Right cardiac atrium (tissue), 5 donors: ENCODE measurements at regions not wholly inside any gene's neighbourhood (a gene's known extent, or its start where the extent isn't known, plus 50 kb on each side); places are given as distances from the start of the nearest gene placed in this dataset.

Experiments
- ATAC-seq, 2 donors: fragments of 200-7000 bp; cut with Tn5 transposase; one replicate each; pipeline versions ENCODE4 v1.8.0 to v1.9.1; 2020; ENCODE audit warnings: moderate library complexity in 2 of 2, mild to moderate bottlenecking in 1 of 2
- DNase-seq, 3 donors: peaks; one replicate each; pipeline ENCODE4 v3.0.0-alpha.2; 2020
- H3K27ac ChIP-seq: one replicate; pipeline ENCODE4 v1.5.1; 2013; ENCODE audit warnings: mild to moderate bottlenecking, low read length, control low read depth, moderate library complexity
- H3K27me3 ChIP-seq: one replicate; pipeline ENCODE4 v1.6.1; 2013; ENCODE audit not compliant: control insufficient read depth, insufficient read depth
- H3K4me1 ChIP-seq: one replicate; pipeline ENCODE4 v1.6.1; 2013; ENCODE audit warnings: low read length; ENCODE audit not compliant: control insufficient read depth, insufficient read depth
- H3K4me3 ChIP-seq: one replicate; pipeline ENCODE4 v1.5.1; 2013; ENCODE audit warnings: low read length, control low read depth
- H3K9me3 ChIP-seq: one replicate; pipeline ENCODE4 v1.6.1; 2013; ENCODE audit warnings: low read length; ENCODE audit not compliant: control insufficient read depth
- WGBS: extraction: QIAGEN DNeasy Blood & Tissue Kit; methylation state at CpG from one replicate; pipeline ENCODE4 v1.1.7; 2013; 5-methylcytosine and 5-hydroxymethylcytosine counted together
- intact Hi-C, 4 donors: fragments of 100-400 bp; cut with DNase I; formaldehyde crosslinking; loops; one replicate each; pipeline versions ENCODE4 v1.11.0 to v1.14.0; 2022 to 2023
- donor health status: healthy with polysubstance abuse.
- donor health status: DM: no; HTN: yes; CAD: no.
- donor health status: DM: no; HTN: no; CAD: no.
- donor health status: DM: no; HTN: yes; CAD: no; lungs with severe emphysema.
- donor health status: DM: yes; HTN: yes; CAD: no.

- H3K9me3 ChIP-seq: no peaks in the 10 kb centered on the region
- H3K4me3 ChIP-seq: no peak overlapping the region
- no peaks in the 10 kb centered on the region for H3K27me3 ChIP-seq
- no peak overlapping the region for H3K27ac ChIP-seq
- ATAC-seq (no peak), DNase-seq (no peak)
- intact Hi-C loops: no loop called here
- H3K4me1 ChIP-seq: no peaks in the 10 kb centered on the region
Observed at GRCh38 chr6:104187616-104188015, 672.1 kb downstream of the HACE1 start.

- intact Hi-C loops: no loop called here
- H3K4me3 ChIP-seq: no peak overlapping the region
- no peaks in the 10 kb centered on the region for H3K9me3 ChIP-seq
- H3K4me1 ChIP-seq: no peaks in the 10 kb centered on the region
- H3K27me3 ChIP-seq: no peaks in the 10 kb centered on the region
- DNase-seq: no peak
- no peak for ATAC-seq
- H3K27ac ChIP-seq: no peak overlapping the region
- 73% methylated on average over 3 of the region's 3 CpGs for WGBS
Observed at GRCh38 chr6:104186831-104187230, 672.9 kb downstream of the HACE1 start.

- DNase-seq: no peak
- no peaks in the 10 kb centered on the region for H3K9me3 ChIP-seq
- ATAC-seq: no peak
- 73% methylated on average over 3 of the region's 3 CpGs for WGBS
- H3K4me1 ChIP-seq: no peaks in the 10 kb centered on the region
- H3K27ac ChIP-seq: no peak overlapping the region
- no peak overlapping the region for H3K4me3 ChIP-seq
- H3K27me3 ChIP-seq: no peaks in the 10 kb centered on the region
- intact Hi-C loops: no loop called here
Observed at GRCh38 chr6:104183816-104184435, 675.8 kb downstream of the HACE1 start.

GRCh38 chr6:104182811-104183210 lies 676.9 kb downstream of the HACE1 start:
- intact Hi-C loops: no loop called here
- no peaks in the 10 kb centered on the region for H3K9me3 ChIP-seq
- no peak for DNase-seq
- no peaks in the 10 kb centered on the region for H3K4me1 ChIP-seq
- no peaks in the 10 kb centered on the region for H3K27me3 ChIP-seq
- 71% methylated on average over 2 of the region's 2 CpGs for WGBS
- H3K27ac ChIP-seq: no peak overlapping the region
- no peak for ATAC-seq
- H3K4me3 ChIP-seq: no peak overlapping the region

- 63% methylated on average over 1 of the region's 1 CpG for WGBS
- no peaks in the 10 kb centered on the region for H3K9me3 ChIP-seq
- intact Hi-C loops: no loop called here
- no peak overlapping the region for H3K27ac ChIP-seq
- DNase-seq (no peak), ATAC-seq (no peak)
- H3K27me3 ChIP-seq: no peaks in the 10 kb centered on the region
- no peak overlapping the region for H3K4me3 ChIP-seq
- no peaks in the 10 kb centered on the region for H3K4me1 ChIP-seq
Observed at GRCh38 chr6:104173668-104174067, 686.1 kb downstream of the HACE1 start.

- 26% methylated on average over 2 of the region's 2 CpGs for WGBS
- DNase-seq (no peak), ATAC-seq (no peak)
- Histone ChIP-seq H3K4me3 (no peak overlapping the region), H3K27me3 (no peaks in the 10 kb centered on the region), H3K4me1 (no peaks in the 10 kb centered on the region), H3K27ac (no peak overlapping the region), H3K9me3 (no peaks in the 10 kb centered on the region)
- intact Hi-C loops: no loop called here
Observed at GRCh38 chr6:104170401-104170800, 689.3 kb downstream of the HACE1 start.

GRCh38 chr6:104166055-104166668 lies 693.6 kb downstream of the HACE1 start:
- Histone ChIP-seq H3K4me1 (no peaks in the 10 kb centered on the region), H3K4me3 (no peak overlapping the region), H3K27ac (no peak overlapping the region), H3K9me3 (no peaks in the 10 kb centered on the region), H3K27me3 (no peaks in the 10 kb centered on the region)
- intact Hi-C loops: no loop called here
- ATAC-seq: no peak
- DNase-seq: no peak

- H3K4me1 ChIP-seq: no peaks in the 10 kb centered on the region
- 85% methylated on average over 5 of the region's 5 CpGs for WGBS
- no peaks in the 10 kb centered on the region for H3K9me3 ChIP-seq
- DNase-seq (no peak), ATAC-seq (no peak)
- intact Hi-C loops: no loop called here
- no peak overlapping the region for H3K27ac ChIP-seq
- H3K27me3 ChIP-seq: no peaks in the 10 kb centered on the region
- no peak overlapping the region for H3K4me3 ChIP-seq
Observed at GRCh38 chr6:104162036-104162669, 697.6 kb downstream of the HACE1 start.

- Histone ChIP-seq H3K27me3 (no peaks in the 10 kb centered on the region), H3K4me1 (no peaks in the 10 kb centered on the region), H3K27ac (no peak overlapping the region), H3K4me3 (no peak overlapping the region), H3K9me3 (no peaks in the 10 kb centered on the region)
- 78% methylated on average over 2 of the region's 2 CpGs for WGBS
- no peak for ATAC-seq
- DNase-seq: no peak
- intact Hi-C loops: no loop called here
Observed at GRCh38 chr6:104159045-104159618, 700.6 kb downstream of the HACE1 start.

GRCh38 chr6:104143757-104144156 lies 716.0 kb downstream of the HACE1 start:
- no peak overlapping the region for H3K27ac ChIP-seq
- DNase-seq (no peak), ATAC-seq (no peak)
- no peaks in the 10 kb centered on the region for H3K27me3 ChIP-seq
- 74% methylated on average over 3 of the region's 3 CpGs for WGBS
- H3K9me3 ChIP-seq: no peaks in the 10 kb centered on the region
- no peak overlapping the region for H3K4me3 ChIP-seq
- intact Hi-C loops: no loop called here
- no peaks in the 10 kb centered on the region for H3K4me1 ChIP-seq

- Histone ChIP-seq H3K9me3 (no peaks in the 10 kb centered on the region), H3K27ac (no peak overlapping the region), H3K27me3 (no peaks in the 10 kb centered on the region), H3K4me3 (no peak overlapping the region), H3K4me1 (no peaks in the 10 kb centered on the region)
- WGBS: 31% methylated on average over 1 of the region's 1 CpG
- intact Hi-C loops: no loop called here
- DNase-seq: no peak
- ATAC-seq: no peak
Observed at GRCh38 chr6:104134876-104135275, 724.8 kb downstream of the HACE1 start.
